Keratinocyte (primary cell): ENCODE measurements at regions not wholly inside any gene's neighbourhood (a gene's known extent, or its start where the extent isn't known, plus 50 kb on each side); places are given as distances from the start of the nearest gene placed in this dataset.

ENCODE experiments used
- EZH2 ChIP-seq: IDR thresholded peaks from one replicate; pipeline ENCODE4 v1.6.1; 2012; ENCODE audit warnings: inconsistent platforms, mild to moderate bottlenecking, low read length, moderate library complexity
- TF ChIP-seq, protein P1 (sequence below), 3 experiments: IDR thresholded peaks in 1 of 3; conservative IDR thresholded peaks in 1 of 3; optimal IDR thresholded peaks in 1 of 3; 2 replicates in 2 of 3; 3 replicates in 1 of 3; pipeline versions ENCODE3 to v1.5.1; 2011; ENCODE audit warnings: low read length in 3 of 3, mild to moderate bottlenecking in 3 of 3, moderate library complexity in 2 of 3, control low read depth in 1 of 3, inconsistent platforms in 1 of 3; ENCODE audit not compliant: insufficient read depth in 2 of 3; ENCODE audit errors: extremely low read depth in 1 of 3

DNA sequence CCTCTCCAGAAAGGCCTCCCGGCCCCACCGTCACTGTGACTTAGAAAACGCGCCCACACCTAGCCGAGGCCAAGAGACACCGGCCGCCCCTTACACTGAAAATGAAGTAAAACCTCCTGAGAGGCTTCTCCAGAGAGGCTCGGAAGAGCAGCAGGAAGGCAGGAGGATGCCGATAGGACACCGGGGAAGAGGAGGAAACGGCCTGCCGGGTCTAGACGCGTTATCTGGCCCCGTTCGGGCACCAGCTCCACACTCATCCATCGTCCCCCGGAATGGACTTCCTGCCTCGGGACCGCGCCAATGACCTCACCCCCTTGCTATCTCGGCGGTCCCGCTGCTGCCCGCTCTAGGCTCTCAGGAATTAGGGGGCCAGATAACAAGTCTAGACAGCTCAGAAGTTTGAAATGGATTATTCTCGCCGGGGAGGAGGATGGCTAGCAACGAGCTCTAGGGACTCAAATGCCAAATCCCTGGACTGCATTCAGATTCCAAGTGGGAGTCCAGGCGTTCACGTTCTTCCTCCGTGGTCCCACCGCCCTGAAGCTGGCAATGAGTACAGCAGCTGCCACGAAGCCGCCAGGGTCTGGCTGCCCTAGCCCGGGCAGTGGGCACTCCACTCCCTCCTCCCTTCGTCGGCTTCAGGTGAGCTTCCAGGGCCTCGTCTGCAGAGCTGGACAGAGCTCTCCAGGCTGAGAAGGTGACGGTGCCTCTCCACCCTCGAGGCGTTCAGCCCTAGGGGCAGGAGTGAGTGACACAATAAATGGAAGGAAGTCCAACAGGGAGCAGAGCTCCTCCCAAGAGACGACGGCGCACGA lies 350.9 kb downstream of the FOXL1 start:
- TF ChIP-seq, protein P1, sequence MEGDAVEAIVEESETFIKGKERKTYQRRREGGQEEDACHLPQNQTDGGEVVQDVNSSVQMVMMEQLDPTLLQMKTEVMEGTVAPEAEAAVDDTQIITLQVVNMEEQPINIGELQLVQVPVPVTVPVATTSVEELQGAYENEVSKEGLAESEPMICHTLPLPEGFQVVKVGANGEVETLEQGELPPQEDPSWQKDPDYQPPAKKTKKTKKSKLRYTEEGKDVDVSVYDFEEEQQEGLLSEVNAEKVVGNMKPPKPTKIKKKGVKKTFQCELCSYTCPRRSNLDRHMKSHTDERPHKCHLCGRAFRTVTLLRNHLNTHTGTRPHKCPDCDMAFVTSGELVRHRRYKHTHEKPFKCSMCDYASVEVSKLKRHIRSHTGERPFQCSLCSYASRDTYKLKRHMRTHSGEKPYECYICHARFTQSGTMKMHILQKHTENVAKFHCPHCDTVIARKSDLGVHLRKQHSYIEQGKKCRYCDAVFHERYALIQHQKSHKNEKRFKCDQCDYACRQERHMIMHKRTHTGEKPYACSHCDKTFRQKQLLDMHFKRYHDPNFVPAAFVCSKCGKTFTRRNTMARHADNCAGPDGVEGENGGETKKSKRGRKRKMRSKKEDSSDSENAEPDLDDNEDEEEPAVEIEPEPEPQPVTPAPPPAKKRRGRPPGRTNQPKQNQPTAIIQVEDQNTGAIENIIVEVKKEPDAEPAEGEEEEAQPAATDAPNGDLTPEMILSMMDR (optimal IDR thresholded peaks at IDR 0.05 in 1 of 3, IDR thresholded peaks at IDR 0.05 in 1 of 3, conservative IDR thresholded peaks at IDR 0.05 in 1 of 3; ENCODE audit: extremely low read depth in 1 of 3, insufficient read depth in 2 of 3, low read length in 3 of 3): no peak
- TF ChIP-seq EZH2: no peak
